ENCODE measurements at regions not wholly inside any gene's neighbourhood (a gene's known extent, or its start where the extent isn't known, plus 50 kb on each side); places are given as distances from the start of the nearest gene placed in this dataset.

DNA sequence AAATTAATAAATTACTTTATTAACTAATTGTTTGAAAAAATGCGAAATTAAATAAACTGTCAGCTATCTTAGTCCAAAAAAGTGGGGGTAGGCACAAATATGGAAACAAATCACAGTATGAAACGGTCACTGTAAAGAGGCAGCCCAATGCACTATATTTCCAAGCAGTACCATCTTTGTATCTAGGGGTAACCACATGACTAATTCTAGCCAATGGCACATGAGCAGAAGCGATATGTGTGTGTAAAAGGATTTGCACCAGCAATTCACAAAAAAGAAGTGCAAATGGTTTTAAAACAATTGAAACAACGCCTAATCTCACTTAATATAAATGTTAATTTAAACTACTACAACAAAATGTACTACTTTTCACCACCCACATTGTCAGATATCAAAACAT is 129.5 kb upstream of the PRNP start:
- DNase-seq, result no peak

DNA sequence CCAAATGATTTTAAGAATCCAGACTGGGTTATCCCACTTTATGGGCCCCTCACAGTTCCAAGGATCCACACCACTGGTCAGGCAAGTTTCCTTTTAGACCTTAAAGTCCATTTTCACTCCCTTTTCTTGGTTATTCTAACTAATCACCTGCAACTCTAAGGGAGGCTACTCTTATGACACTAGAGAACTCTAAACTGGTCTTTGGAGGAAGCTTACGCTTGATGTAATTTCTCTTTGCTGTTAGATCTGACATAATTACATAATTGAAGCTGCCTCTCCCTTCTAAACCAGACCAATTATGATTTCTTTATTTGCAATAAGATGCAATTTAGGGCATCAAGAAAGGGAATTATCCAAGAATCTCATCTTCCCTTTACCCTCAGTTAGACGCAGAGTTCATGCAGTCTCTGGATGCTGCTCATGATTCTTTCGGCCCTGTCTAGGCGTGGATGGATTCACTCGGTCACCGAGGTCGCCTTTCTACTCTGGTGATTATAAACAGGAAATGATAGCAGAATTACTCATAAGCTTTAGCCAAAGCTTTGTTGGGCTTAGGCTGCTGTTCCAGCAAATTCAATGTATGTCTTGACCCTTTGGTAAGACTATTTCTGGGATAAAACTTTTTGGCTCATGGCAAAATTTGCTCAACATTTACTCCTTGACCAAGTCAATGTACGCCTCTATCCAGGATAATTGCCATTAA is 130.9 kb upstream of the PRNP start:
- DNase-seq, result no peak

GRCh38 chr20:4554346-4554745 is 131.9 kb upstream of the PRNP start:
- no peak for DNase-seq

GRCh38 chr20:4552075-4552640 is 134.1 kb upstream of the PRNP start:
- DNase-seq, result no peak

GRCh38 chr20:4550740-4551139 is 135.5 kb upstream of the PRNP start:
- DNase-seq, result no peak

DNA sequence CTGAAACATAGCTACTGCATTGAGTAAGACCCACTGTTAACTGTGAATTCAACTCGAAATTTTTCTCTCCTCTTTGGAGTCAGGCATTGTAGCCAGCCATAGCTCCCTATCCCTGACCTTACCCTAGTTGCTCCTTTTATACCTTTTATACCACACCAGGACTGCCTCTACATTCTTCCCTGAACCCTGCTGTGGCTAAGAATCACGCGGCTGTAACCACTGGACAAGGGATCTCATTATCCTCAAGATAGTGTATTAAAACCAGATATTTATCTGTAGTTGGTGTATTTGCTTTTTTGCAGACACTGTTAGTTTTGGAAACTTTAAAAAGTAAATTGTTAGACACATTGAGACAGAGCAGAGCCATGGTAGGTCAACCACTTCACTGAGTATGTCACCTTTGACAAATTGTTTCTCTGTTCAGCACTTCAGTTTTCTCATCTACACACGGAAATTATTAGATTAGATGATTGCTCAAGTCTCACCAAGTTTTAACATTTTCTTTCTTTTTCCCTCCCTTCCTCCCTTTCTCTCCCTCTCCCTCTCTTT is 136.5 kb upstream of the PRNP start:
- no peak for DNase-seq

DNA sequence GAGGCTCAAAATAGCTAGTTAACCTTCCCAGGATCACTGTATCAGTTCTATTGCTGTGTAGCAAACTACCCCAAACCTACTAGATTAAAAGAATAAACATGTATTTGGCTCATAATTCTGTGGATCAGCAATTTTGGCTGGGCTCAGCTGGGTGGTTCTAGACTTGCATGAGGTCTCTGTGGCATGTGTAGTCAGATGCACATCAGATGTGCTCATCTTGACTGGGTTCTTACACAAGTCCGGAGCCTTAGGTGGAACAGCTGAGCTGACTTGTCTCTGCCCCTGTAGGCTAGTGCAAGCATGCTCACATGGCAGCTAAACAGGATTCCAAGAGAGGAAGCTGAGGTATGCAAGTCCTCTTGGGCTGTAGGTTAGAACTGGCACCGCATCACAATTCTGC is 137.7 kb upstream of the PRNP start:
- no peak for DNase-seq

GRCh38 chr20:4546786-4547185 is 139.5 kb upstream of the PRNP start:
- no peak for DNase-seq

GRCh38 chr20:4546342-4546741 is 139.9 kb upstream of the PRNP start:
- no peak for DNase-seq

DNA sequence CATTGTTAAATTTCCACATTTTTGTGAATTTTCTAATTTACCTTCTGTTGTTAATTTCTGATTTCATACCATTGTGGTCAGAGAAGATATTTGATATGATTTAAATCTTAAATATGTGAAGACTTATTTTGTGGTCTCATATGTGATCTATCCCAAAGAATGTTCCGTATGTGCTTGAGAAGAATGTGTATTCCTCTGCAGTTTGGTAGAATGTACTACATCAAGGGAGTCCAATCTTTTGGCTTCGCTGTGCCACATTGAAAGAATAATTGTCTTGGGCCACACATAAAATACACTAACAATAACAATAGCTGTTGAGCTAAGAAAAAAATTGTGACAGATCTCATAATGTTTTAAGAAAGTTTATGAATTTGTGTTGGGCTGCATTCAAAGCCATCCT is 140.7 kb upstream of the PRNP start:
- DNase-seq, result no peak

DNA sequence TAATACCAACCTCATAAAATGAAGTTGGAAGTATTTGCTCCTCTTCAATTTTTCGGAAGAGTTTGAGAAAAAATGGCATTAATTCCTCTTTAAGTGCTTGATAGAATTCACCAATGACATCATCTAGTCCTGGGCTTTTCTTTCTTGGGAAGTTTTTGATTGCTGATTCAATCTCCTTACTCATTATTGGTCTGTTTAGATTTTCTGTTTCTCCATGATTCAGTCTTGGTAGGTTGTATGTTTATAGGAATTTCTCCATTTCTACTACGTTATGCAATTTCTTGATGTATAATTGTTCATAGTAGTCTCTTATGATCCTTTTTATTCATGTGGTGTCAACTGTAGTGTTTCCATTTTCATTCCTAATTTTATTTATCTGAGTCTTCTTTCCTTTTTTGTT is 141.5 kb upstream of the PRNP start:
- DNase-seq, result no peak

GRCh38 chr20:4542270-4542669 is 144.0 kb upstream of the PRNP start:
- DNase-seq, result no peak

GRCh38 chr20:4534315-4534714 is 151.9 kb upstream of the PRNP start:
- DNase-seq, result no peak

DNA sequence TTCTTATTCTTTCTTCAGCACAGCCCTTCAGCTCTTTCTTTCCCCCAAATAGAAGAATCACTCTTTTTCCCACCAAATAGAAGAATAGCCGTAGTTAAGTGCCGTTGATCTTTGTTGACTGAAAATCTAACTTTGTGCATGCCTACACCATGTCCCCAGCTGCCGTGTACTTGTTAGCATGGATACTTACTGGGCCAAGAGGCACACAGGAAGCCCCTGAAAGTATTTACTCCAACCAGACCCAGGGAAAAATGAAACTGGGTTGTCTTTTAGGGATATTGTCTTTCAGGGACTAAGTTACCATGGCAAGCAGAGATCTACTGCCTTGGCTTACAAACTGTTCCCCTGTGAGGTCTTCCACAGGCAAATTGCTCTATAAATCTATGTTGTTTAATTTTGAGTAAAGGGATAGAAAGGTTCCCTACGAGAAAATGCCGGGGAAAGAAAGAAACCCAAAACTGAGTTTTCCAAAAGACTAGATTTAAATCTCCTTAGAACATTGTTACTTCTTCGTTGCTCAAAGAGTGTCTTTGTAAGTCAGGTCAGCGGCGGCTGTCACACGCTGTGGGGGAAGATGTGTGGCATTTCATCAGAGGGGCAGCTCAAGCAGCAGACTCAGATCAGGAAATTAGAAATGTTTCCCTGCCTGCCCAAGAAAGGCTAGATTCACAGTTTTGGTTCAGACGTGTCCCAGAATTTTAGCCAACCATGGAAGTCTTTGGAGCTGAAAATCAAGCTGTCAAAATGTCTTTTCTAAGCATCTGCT is 152.7 kb upstream of the PRNP start:
- no peak for DNase-seq

DNA sequence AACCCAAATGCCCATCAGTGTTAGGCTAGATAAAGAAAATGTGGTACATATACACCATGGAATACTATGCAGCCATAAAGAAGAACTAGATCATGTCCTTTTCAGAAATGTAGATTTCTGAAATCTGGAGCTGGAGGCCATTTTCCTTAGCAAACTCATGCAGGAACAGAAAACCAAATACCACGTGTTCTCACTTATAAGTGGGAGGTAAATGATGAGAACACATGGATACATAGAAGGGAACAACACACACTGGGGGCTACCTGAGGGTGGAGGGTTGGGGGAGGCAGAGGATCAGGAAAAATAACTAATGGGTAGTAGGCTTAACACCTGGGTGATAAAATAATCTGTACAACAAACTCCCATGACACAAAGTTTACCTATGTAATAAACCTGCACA is 153.5 kb upstream of the PRNP start:
- DNase-seq, result no peak

GRCh38 chr20:4524792-4525191 is 161.5 kb upstream of the PRNP start:
- DNase-seq, result no peak

- DNase-seq, result no peak
Observed at GRCh38 chr20:4524307-4524706, 161.9 kb upstream of the PRNP start.

- DNase-seq, result no peak
Observed at GRCh38 chr20:4522310-4522709, 163.9 kb upstream of the PRNP start.

DNA sequence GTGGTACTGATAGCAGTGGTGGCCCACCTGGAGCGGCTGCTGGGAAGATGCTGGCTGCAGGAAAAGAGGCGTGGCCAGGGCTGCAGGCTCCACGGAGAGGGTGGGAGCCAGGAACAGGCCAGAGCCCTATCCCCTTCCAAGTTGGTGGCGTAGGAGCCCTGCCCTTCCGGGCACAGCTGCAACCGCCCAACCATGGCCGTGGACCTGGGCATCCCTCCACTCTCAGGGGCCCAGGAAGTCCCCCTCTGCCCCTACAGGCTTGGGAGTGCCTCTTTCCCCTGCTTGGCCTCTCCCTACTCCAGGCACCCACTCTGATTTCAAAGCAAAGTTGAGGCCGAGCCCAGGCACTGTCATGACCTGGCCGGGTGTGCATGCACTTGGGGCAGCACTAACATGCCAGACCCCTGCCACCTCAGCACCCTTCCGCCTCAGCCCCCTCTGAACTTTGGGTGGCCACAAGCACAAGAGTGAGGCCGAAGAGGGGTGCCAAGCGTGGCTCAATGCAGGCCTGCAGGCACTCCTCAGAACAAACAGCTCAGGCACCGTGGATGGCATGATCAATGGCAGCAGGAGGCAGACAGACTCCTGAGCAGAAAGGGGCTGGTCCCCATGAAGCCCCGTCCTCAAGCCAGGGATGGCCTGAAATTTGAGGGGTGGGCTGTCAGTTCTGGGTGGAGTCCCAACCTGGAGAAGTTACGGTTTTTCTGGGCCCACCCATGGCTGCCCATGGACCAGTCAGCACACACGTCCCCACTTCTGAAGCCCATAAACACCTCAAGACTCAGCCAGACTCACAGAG is 164.9 kb upstream of the PRNP start:
- no peak for DNase-seq

DNA sequence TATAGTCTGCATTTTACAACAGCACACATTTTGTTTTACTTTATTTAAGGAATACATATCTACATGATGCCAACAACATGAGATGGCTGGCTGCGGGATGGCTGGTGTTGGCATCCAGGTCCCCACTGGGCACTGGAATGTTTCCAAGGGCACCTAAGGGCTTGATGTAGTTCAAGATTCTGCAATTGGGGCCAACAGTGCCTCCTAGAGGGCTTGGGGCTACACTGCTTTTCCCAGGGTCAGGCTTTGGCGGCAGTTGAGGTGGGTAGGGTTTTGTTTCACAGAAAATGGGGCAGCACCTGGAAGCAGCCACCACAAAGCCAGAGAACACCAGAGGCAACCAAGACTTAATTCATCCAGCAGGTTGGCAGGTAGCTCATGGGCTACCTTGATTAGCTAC is 166.7 kb upstream of the PRNP start:
- DNase-seq, result no peak

- no peak for DNase-seq
Observed at GRCh38 chr20:4516876-4517275, 169.4 kb upstream of the PRNP start.

GRCh38 chr20:4513720-4514119 is 172.5 kb upstream of the PRNP start:
- no peak for DNase-seq

All from muscle of arm (tissue), 1 donor.